K562 (cell line): ENCODE measurements at regions not wholly inside any gene's neighbourhood (a gene's known extent, or its start where the extent isn't known, plus 50 kb on each side); places are given as distances from the start of the nearest gene placed in this dataset.
"Not testable (repeated sequence)": the region's sequence is repeated elsewhere in the genome, so short reads cannot be mapped to it uniquely, and the experiment has no call there.

ENCODE experiments used
- ATAC-seq: fragments of 200-7000 bp; cut with Tn5 transposase; 3 replicates; pipeline ENCODE4 v1.9.1; 2020; ENCODE audit warnings: moderate library complexity
- BruUV-seq: library from RNA; stranded (reverse); fragments of 400-500 nt; replicated peaks from 2 replicates; lab custom pipeline; 2021; lab: Mats Ljungman, UMichigan
- CTCF ChIA-PET: fragments of 300-600 bp; formaldehyde crosslinking; extraction: SDS; loops from one replicate; lab custom pipeline; 2021; ENCODE audit warnings: low intra/inter-chr PET ratio; lab: Yijun Ruan, JAX
- POLR2A ChIA-PET: fragments of 300-600, 350-650 bp; sonication (Branson Sonifier 250); formaldehyde crosslinking; extraction: SDS; loops from one replicate; lab custom pipeline; 2021; ENCODE audit warnings: antibody characterized with exemption, inconsistent platforms; lab: Yijun Ruan, JAX
- DNase-seq, 4 experiments: peaks; one replicate each; pipeline versions ENCODE4 v3.0.0 to v3.0.0-alpha.2; 2011 to 2018; ENCODE audit warnings: low spot score in 3 of 4, mixed read lengths in 3 of 4; ENCODE audit errors: extremely low read depth in 1 of 4
- FAIRE-seq: peaks from 2 replicates; lab custom pipeline; 2011; peaks lifted over from hg19 to GRCh38; lab: Jason Lieb, UNC
- H2AFZ ChIP-seq: 2 replicates; pipeline ENCODE4 v1.6.0; 2011; ENCODE audit warnings: low read depth, low read length, control low read depth, inconsistent platforms
- H3K27ac ChIP-seq: fragments of 200-600 bp; 3 replicates; pipeline ENCODE4 v1.8.0; 2011; ENCODE audit warnings: low read depth, mild to moderate bottlenecking, control low read depth, inconsistent platforms, low read length, moderate library complexity, mixed read lengths; ENCODE audit errors: extremely low read depth
- H3K27me3 ChIP-seq, 2 experiments: fragments of 300-600 bp in 1 of 2; 2 replicates in 1 of 2; 3 replicates in 1 of 2; pipeline versions ENCODE4 v1.6.0 to v1.8.0; 2011; ENCODE audit warnings: inconsistent platforms in 2 of 2, low read length in 2 of 2, mild to moderate bottlenecking in 1 of 2, mixed read lengths in 1 of 2, moderate library complexity in 1 of 2; ENCODE audit not compliant: control insufficient read depth in 2 of 2, insufficient read depth in 2 of 2
- H3K36me3 ChIP-seq: fragments of 300-600 bp; 3 replicates; pipeline ENCODE4 v1.8.0; 2011; ENCODE audit warnings: mild to moderate bottlenecking, low read length, inconsistent platforms; ENCODE audit not compliant: control insufficient read depth, insufficient read depth
- H3K4me1 ChIP-seq, 2 experiments: fragments of 200-600 bp in 1 of 2; replicated peaks in 1 of 2; 2 replicates in 1 of 2; 3 replicates in 1 of 2; pipeline versions ENCODE4 v1.5.1 to v1.8.0; 2011; ENCODE audit warnings: inconsistent platforms in 2 of 2, low read length in 2 of 2, mild to moderate bottlenecking in 1 of 2, mixed read lengths in 1 of 2, moderate library complexity in 1 of 2; ENCODE audit not compliant: control insufficient read depth in 2 of 2, insufficient read depth in 2 of 2
- H3K4me2 ChIP-seq: 2 replicates; pipeline ENCODE4 v1.6.1; 2011; ENCODE audit warnings: low read length, control low read depth, inconsistent platforms, mixed read lengths; ENCODE audit not compliant: insufficient read depth
- H3K4me3 ChIP-seq: fragments of 200-600 bp; sonication (generic), shearing (Covaris generic); 2 replicates; pipeline ENCODE4 v1.5.1; 2016; ENCODE audit warnings: control low read depth, inconsistent platforms
- H3K79me2 ChIP-seq: fragments of 200-600 bp; 3 replicates; pipeline ENCODE4 v1.8.0; 2011; ENCODE audit warnings: low read length, inconsistent platforms; ENCODE audit not compliant: control insufficient read depth, insufficient read depth
- H3K9ac ChIP-seq, 2 experiments: 2 replicates each; pipeline versions ENCODE4 v1.6.0 to v1.6.1; 2011; ENCODE audit warnings: low read depth in 2 of 2, low read length in 2 of 2, control low read depth in 1 of 2, inconsistent platforms in 1 of 2, mild to moderate bottlenecking in 1 of 2, mixed read lengths in 1 of 2; ENCODE audit not compliant: insufficient read depth in 1 of 2
- H3K9me1 ChIP-seq: one replicate; pipeline ENCODE4 v1.6.0; 2011; ENCODE audit warnings: inconsistent platforms, mild to moderate bottlenecking, low read length, moderate library complexity; ENCODE audit not compliant: control insufficient read depth, insufficient read depth
- H3K9me3 ChIP-seq: replicated peaks from 2 replicates; pipeline ENCODE4 v1.5.1; 2011; ENCODE audit warnings: low read depth, low read length, inconsistent platforms; ENCODE audit not compliant: control insufficient read depth, insufficient read depth
- H4K20me1 ChIP-seq: replicated peaks from 2 replicates; pipeline ENCODE4 v1.6.1; 2011; ENCODE audit warnings: low read length, inconsistent platforms, mixed read lengths; ENCODE audit not compliant: control insufficient read depth, insufficient read depth
- ATF3 ChIP-seq, 2 experiments: fragments of 450-650 bp in 1 of 2; sonication (generic) in 1 of 2; formaldehyde crosslinking in 1 of 2; IDR thresholded peaks in 1 of 2; conservative IDR thresholded peaks in 1 of 2; 2 replicates each; pipeline versions ENCODE4 v1.6.1 to v1.8.1; 2016 to 2023; ENCODE audit warnings: mild to moderate bottlenecking in 2 of 2, moderate library complexity in 2 of 2, inconsistent platforms in 1 of 2, missing genetic modification reagents in 1 of 2
- FOXJ2 ChIP-seq: fragments of 200-800 bp; sonication (Bioruptor generic); IDR thresholded peaks from 2 replicates; pipeline ENCODE4 v1.6.1; 2016; ENCODE audit warnings: missing genetic modification characterization, missing compliant biosample characterization
- WGBS: fragments of 100-300 bp; shearing (Covaris generic); methylation state at CpG from one replicate; pipeline ENCODE4 v1.1.6; 2016; ENCODE audit warnings: low coverage, mixed read lengths; ENCODE audit not compliant: insufficient coverage; ENCODE audit errors: missing lambda C conversion rate; 5-methylcytosine and 5-hydroxymethylcytosine counted together
- in situ Hi-C: fragments of 300-500 bp; cut with MboI; formaldehyde crosslinking; loops from 4 replicates; pipeline ENCODE4 v1.15.0; 2018; ENCODE audit warnings: inconsistent platforms, mixed read lengths
- intact Hi-C: fragments of 100-400 bp; cut with micrococcal nuclease; formaldehyde crosslinking; loops from 2 replicates; pipeline ENCODE4 v1.14.2; 2022
- TF ChIP-seq, protein P1 (sequence below): fragments of 450-650 bp; IDR thresholded peaks from 2 replicates; pipeline ENCODE4 v1.6.1; 2016

GRCh38 chr3:53426918-53427317, 67.5 kb upstream of the CACNA1D start (continued):
- TF ChIP-seq ATF3 (IDR thresholded peaks at IDR 0.05) (peak; percentile 18; the same call in 1 of the 2 replicates), ATF3 (CRISPR knock-in tag; conservative IDR thresholded peaks at IDR 0.05) (no peak)

DNA sequence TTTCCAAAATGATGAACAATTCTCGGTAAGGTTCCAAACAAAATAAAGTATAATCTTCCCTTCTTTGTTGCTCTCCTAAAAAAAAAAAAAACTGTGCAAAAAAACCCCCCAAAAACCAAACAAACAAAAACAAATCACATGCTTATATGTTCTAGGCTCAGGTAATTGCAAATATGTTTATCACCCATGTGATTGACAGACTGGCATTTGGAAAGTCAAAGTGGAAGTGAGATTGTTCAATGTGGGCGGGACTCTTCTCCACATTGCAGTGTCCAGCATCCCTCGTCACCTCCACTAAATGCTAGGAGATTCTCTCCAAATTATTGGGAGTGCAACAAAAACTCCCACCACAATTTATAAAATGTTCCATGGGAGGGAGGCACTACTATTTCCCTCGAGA, 57.6 kb upstream of the CACNA1D start:
- H3K9me3 ChIP-seq, result no peaks in the 10 kb centered on the region
- TF ChIP-seq, protein P1, sequence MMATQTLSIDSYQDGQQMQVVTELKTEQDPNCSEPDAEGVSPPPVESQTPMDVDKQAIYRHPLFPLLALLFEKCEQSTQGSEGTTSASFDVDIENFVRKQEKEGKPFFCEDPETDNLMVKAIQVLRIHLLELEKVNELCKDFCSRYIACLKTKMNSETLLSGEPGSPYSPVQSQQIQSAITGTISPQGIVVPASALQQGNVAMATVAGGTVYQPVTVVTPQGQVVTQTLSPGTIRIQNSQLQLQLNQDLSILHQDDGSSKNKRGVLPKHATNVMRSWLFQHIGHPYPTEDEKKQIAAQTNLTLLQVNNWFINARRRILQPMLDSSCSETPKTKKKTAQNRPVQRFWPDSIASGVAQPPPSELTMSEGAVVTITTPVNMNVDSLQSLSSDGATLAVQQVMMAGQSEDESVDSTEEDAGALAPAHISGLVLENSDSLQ, result peak; percentile 24
- no peak for TF ChIP-seq FOXJ2
- TF ChIP-seq, all 486 proteins: peak for 1
- no peak overlapping the region for H3K27ac ChIP-seq
- 0% methylated on average over 4 of the region's 4 CpGs for WGBS
- no peaks in the 10 kb centered on the region for H3K79me2 ChIP-seq
- intact Hi-C loops (no loop called here), in situ Hi-C loops (no loop called here)
- H3K9ac ChIP-seq, result no peak overlapping the region
- ChIA-PET CTCF (no interaction called here), POLR2A (no interaction called here)
- no peaks in the 10 kb centered on the region; a peak in 1 of 5 replicates for H3K27me3 ChIP-seq
- ATAC-seq, result no peak
- H3K4me3 ChIP-seq, result no peak overlapping the region
- no peaks in the 10 kb centered on the region for H3K9me1 ChIP-seq
- no peak overlapping the region for H2AFZ ChIP-seq
- no TSS peak for BruUV-seq
- no peak overlapping the region for H3K4me2 ChIP-seq
- H3K4me1 ChIP-seq, result no peaks in the 10 kb centered on the region
- no peak for DNase-seq
- no peaks in the 10 kb centered on the region for H3K36me3 ChIP-seq
- H4K20me1 ChIP-seq, result no peaks in the 10 kb centered on the region
- FAIRE-seq, result no peak

DNA sequence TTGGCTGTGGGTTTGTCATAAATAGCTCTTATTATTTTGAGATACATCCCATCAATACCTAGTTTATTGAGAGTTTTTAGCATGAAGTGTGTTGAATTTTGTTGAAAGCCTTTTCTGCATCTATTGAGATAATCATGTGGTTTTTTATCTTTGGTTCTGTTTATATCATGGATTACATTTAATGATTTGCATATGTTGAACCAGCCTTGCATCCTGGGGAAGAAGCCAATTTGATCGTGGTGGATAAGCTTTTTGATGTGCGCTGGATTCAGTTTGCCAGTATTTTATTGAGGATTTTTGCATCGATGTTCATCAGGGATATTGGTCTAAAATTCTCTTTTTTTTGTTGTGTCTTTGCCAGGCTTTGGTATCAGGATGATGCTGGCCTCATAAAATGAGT, 51.5 kb upstream of the CACNA1D start:
- DNase-seq, ATAC-seq, H3K27ac ChIP-seq, POLR2A ChIA-PET, H3K9me1 ChIP-seq, H4K20me1 ChIP-seq, H3K36me3 ChIP-seq, H3K9me3 ChIP-seq, H2AFZ ChIP-seq, H3K27me3 ChIP-seq, in situ Hi-C loops, FAIRE-seq, H3K4me1 ChIP-seq, H3K9ac ChIP-seq, H3K4me3 ChIP-seq, intact Hi-C loops, BruUV-seq, CTCF ChIA-PET, H3K79me2 ChIP-seq, H3K4me2 ChIP-seq: not testable (repeated sequence)
- WGBS, result 2% methylated on average over 3 of the region's 3 CpGs
